NCI-H510A treated with DMSO at 0.1 percent for 48 hours (cell line): ENCODE measurements at regions not wholly inside any gene's neighbourhood (a gene's known extent, or its start where the extent isn't known, plus 50 kb on each side); places are given as distances from the start of the nearest gene placed in this dataset.

Source experiments
- DNase-seq: peaks from one replicate; lab custom pipeline; 2025; lab: John Stamatoyannopoulos, UW

DNA sequence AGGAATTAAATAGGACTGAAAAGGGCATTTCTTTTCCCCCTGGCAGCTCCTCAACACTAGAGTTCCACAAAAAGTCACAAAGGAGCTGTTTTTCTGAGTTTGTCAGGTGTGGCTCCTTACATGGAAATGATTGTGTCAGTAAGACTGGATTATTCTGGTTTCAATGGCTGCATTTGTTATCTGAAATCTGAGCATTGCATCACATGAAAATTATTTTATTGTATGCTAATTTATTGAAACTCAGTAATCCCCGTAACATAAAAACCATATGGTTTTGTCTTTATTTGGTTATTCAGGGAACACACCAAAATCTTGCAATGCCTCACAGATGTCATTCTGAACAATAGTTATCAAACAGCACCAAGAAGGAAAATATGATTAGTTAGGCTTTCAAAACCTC lies 439.7 kb upstream of the TNP1 start:
- no peak for DNase-seq

GRCh38 chr2:217297096-217297495 lies 437.2 kb upstream of the TNP1 start:
- no peak for DNase-seq

GRCh38 chr2:217294818-217295217 lies 435.0 kb upstream of the TNP1 start:
- no peak for DNase-seq

DNA sequence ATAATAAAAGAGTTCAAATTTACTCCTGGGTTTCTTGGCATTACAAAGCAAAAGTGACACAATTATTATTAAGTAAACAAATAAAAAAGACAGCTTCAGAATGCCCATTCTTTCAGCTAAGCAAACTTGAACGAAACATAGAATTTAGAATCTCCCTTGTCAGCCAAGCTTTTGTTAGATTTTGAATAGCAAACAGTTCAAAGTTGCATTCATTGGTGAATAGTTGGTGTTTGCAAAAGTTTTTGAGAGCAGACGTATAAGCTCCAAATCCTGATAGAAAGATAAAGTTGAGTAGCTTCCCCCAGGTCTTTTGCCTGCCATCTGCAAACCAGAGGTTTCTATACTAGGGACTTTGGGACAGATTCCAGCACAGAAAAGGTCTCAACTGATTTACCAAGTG lies 434.3 kb upstream of the TNP1 start:
- DNase-seq, result no peak

GRCh38 chr2:217293607-217294006 lies 433.7 kb upstream of the TNP1 start:
- no peak for DNase-seq

- no peak for DNase-seq
These were observed 433.2 kb upstream of the TNP1 start for GRCh38 chr2:217293046-217293445.

GRCh38 chr2:217291259-217291658 lies 431.4 kb upstream of the TNP1 start:
- peak; percentile 74 for DNase-seq

- no peak for DNase-seq
These were observed 430.6 kb upstream of the TNP1 start for GRCh38 chr2:217290467-217290866.

DNA sequence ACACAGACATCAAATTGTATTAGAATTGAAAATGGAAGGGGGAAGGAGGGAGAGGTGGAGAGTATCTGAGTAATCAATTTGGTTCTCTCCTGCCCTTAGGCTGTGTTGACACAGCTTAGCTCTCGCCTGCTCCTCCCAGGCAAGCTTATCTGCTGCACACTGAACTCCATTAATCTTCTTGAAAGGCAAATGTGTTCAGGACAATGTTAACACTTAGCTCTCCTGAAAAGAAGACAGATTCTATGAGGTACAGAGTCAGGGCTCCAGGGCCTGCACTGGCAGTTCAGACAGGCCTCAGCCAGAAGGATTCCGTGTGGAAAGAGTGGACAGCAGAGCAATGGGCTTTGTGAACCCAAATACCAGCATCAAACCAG lies 430.0 kb upstream of the TNP1 start:
- peak; percentile 90 for DNase-seq

GRCh38 chr2:217289177-217289906 lies 429.5 kb upstream of the TNP1 start:
- peak; percentile 11 for DNase-seq

DNA sequence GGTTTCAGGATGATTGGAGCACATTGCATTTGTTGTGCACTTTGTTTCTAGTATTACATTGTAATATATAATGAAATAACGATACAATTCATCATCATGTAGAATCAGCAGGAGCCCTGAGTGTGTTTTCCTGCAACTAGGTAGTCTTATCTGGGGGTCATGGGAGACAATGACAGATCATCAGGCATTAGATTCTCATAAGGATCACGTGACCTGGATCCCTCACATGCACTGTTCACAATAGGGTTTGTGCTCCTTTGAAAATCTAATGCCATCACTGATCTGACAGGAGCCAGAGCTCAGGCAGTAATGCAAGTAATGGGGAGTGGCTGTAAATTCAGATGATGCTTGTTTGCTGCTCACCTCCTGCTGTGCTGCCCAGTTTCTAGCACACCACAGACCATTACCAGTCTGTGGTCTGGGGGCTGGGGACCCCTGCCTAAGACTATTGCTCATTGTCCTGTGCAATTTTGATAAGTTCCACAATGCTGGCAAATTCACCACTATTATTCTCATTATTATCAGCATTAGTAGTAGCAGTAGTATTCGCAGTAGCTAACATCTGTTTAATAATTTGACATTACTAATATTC lies 428.7 kb upstream of the TNP1 start:
- DNase-seq, result no peak

- no peak for DNase-seq
These were observed 427.0 kb upstream of the TNP1 start for GRCh38 chr2:217286833-217287232.

DNA sequence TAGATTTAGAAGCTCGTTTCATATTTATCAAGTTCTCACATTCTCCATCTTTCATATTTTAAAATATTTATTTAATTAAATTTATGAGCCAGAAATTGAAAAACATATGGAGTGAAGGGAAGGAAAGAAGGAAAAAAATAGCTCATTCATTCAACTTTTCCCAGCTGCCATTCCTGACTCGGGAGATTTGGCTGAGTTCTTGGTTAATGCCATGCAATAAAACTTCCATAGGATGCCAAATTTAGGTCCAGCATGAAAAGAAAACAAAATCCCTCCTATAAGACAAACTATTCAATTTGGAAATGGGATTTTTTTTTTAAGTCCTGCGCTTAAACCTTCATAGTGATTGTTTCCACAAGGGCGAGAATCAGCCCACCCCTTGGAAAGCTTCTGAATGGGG lies 426.1 kb upstream of the TNP1 start:
- DNase-seq, result no peak

GRCh38 chr2:217283460-217283859 lies 423.6 kb upstream of the TNP1 start:
- no peak for DNase-seq

GRCh38 chr2:217282531-217282930 lies 422.7 kb upstream of the TNP1 start:
- DNase-seq, result no peak

- DNase-seq, result no peak
These were observed 419.7 kb upstream of the TNP1 start for GRCh38 chr2:217279556-217279955.

DNA sequence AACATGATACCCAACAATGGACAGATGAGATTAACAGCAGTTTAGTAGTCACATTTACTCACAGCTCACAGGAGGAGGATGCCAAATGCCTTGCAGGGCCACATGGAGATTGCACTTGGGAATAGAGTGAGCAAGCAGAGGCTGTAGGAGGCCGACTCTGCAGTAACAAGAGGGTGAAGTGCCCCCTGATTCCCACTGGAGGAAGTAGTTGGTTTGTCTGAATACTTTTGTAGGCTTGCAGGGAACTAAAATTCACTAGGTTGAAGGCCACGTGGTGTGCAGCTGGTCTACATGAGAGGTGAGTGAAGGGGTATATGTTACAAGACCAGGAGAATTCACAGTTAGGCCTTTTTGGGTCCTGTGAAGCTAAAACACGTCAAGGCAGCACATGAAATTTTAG lies 419.3 kb upstream of the TNP1 start:
- DNase-seq, result no peak

- DNase-seq, result no peak
These were observed 418.0 kb upstream of the TNP1 start for GRCh38 chr2:217277646-217278398.

GRCh38 chr2:217276433-217276832 lies 416.6 kb upstream of the TNP1 start:
- no peak for DNase-seq

- DNase-seq, result no peak
These were observed 415.2 kb upstream of the TNP1 start for GRCh38 chr2:217275091-217275490.

DNA sequence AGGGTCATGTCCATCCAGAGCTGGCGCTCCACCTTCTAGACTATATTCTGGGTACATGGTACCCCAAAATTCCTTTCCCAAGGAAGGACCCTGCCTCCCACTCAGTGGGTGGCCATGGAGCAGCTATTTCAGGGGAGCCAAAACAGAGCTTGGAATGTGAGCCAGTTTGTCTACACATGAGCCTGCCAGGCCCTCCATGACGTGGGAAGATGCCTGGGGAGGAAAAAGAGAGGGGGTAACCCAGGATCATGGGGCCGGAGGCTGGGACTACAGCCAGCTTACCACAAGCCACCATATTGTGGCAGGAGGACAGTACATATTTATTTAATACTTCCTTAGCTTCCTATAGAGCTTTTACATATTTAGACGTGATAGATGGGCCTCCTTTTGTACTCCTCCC lies 414.7 kb upstream of the TNP1 start:
- no peak for DNase-seq

DNA sequence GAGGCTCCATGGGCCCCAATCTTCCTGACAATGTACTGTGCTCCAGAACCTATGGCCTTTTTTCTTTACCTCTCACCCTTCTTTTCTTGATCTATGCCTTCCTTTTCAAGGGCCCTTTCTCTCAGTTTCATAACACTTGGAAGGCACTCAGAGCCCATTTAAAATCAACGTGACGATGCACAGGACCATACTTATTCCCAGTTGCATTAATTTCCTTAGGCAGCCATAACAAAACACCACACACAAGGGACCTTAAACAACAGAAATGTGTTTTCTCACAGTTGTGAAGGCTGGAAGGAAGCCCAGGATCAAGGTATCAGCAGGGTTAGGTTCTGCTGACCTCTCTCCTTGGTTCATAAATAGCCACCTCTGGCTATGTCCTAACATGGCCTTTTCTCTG lies 414.0 kb upstream of the TNP1 start:
- DNase-seq, result no peak

GRCh38 chr2:217273162-217273561 lies 413.3 kb upstream of the TNP1 start:
- DNase-seq, result no peak
